SK-N-SH (cell line): ENCODE measurements at regions not wholly inside any gene's neighbourhood (a gene's known extent, or its start where the extent isn't known, plus 50 kb on each side); places are given as distances from the start of the nearest gene placed in this dataset.
"Not testable (repeated sequence)": the region's sequence is repeated elsewhere in the genome, so short reads cannot be mapped to it uniquely, and the experiment has no call there.

ENCODE experiments used
- CTCF ChIA-PET: fragments of 300-600, 350-600 bp; formaldehyde crosslinking; extraction: SDS; loops from one replicate; lab custom pipeline; 2021; lab: Yijun Ruan, JAX
- POLR2A ChIA-PET: fragments of 350-600 bp; sonication (Branson Sonifier 250); formaldehyde crosslinking; extraction: SDS; loops from one replicate; lab custom pipeline; 2020; ENCODE audit warnings: antibody characterized with exemption, inconsistent platforms; lab: Yijun Ruan, JAX
- DNase-seq: peaks from one replicate; pipeline ENCODE4 v3.0.0; 2012
- H2AFZ ChIP-seq: fragments of 200-600 bp; sonication (generic); 2 replicates; pipeline ENCODE4 v1.8.1; 2016; ENCODE audit warnings: antibody characterized with exemption, mild to moderate bottlenecking, low read depth
- H3F3A ChIP-seq: fragments of 200-600 bp; sonication (generic); replicated peaks from 2 replicates; pipeline ENCODE3; 2016; ENCODE audit warnings: antibody characterized with exemption, mild to moderate bottlenecking; ENCODE audit not compliant: insufficient read depth
- H3K27ac ChIP-seq, 2 experiments: fragments of 200-500 bp in 1 of 2; fragments of 200-600 bp in 1 of 2; sonication (Bioruptor generic) in 1 of 2; sonication (generic), shearing (Covaris generic) in 1 of 2; 2 replicates each; pipeline versions ENCODE4 v1.5.1 to v1.6.1; 2014 to 2016; ENCODE audit warnings: low read depth in 2 of 2, inconsistent platforms in 1 of 2, low read length in 1 of 2, mild to moderate bottlenecking in 1 of 2, mixed read lengths in 1 of 2
- H3K27me3 ChIP-seq: fragments of 200-600 bp; sonication (generic), shearing (Covaris generic); 2 replicates; pipeline ENCODE4 v1.6.1; 2016; ENCODE audit warnings: mixed run types; ENCODE audit not compliant: insufficient read depth
- H3K36me3 ChIP-seq, 2 experiments: fragments of 200-500 bp in 1 of 2; fragments of 200-600 bp in 1 of 2; sonication (Bioruptor generic) in 1 of 2; sonication (generic) in 1 of 2; replicated peaks in 1 of 2; 2 replicates each; pipeline versions ENCODE3 to v1.5.1; 2014 to 2016; ENCODE audit warnings: low read length in 1 of 2, mild to moderate bottlenecking in 1 of 2; ENCODE audit not compliant: insufficient read depth in 2 of 2, control insufficient read depth in 1 of 2
- H3K4me1 ChIP-seq, 2 experiments: fragments of 200-500 bp in 1 of 2; fragments of 200-600 bp in 1 of 2; sonication (Bioruptor generic) in 1 of 2; sonication (generic), shearing (Covaris generic) in 1 of 2; 2 replicates each; pipeline versions ENCODE4 v1.5.1 to v1.6.1; 2014 to 2016; ENCODE audit warnings: low read depth in 1 of 2, low read length in 1 of 2, mixed run types in 1 of 2; ENCODE audit not compliant: insufficient read depth in 2 of 2, control insufficient read depth in 1 of 2
- H3K4me2 ChIP-seq: fragments of 200-600 bp; sonication (generic), shearing (Covaris generic); 2 replicates; pipeline ENCODE4 v1.6.1; 2017; ENCODE audit warnings: mixed run types
- H3K4me3 ChIP-seq, 2 experiments: fragments of 200-500 bp in 1 of 2; fragments of 200-600 bp in 1 of 2; sonication (Bioruptor generic) in 1 of 2; sonication (generic), shearing (Covaris generic) in 1 of 2; 2 replicates each; pipeline versions ENCODE4 v1.5.1 to v1.8.1; 2014 to 2016; ENCODE audit warnings: low read depth in 2 of 2, inconsistent platforms in 1 of 2, low read length in 1 of 2, mild to moderate bottlenecking in 1 of 2, mixed read lengths in 1 of 2, moderate library complexity in 1 of 2
- H3K79me2 ChIP-seq: fragments of 200-600 bp; sonication (generic); 2 replicates; pipeline ENCODE4 v1.8.1; 2017; ENCODE audit warnings: mild to moderate bottlenecking; ENCODE audit not compliant: insufficient read depth
- H3K9ac ChIP-seq: fragments of 200-600 bp; sonication (generic); 2 replicates; pipeline ENCODE4 v1.6.1; 2017; ENCODE audit warnings: mixed run types
- H3K9me2 ChIP-seq: fragments of 200-600 bp; sonication (generic); 2 replicates; pipeline ENCODE4 v1.6.1; 2017; ENCODE audit warnings: mixed run types
- H3K9me3 ChIP-seq: fragments of 200-600 bp; sonication (generic); 2 replicates; pipeline ENCODE4 v1.6.1; 2017; ENCODE audit warnings: mixed run types, mild to moderate bottlenecking, moderate library complexity
- H4K20me1 ChIP-seq: fragments of 200-600 bp; sonication (generic); 2 replicates; pipeline ENCODE4 v1.6.1; 2017; ENCODE audit warnings: mild to moderate bottlenecking, mixed run types; ENCODE audit not compliant: insufficient read depth
- ELF1 ChIP-seq: IDR thresholded peaks from 2 replicates; pipeline ENCODE4 v1.4.0; 2012
- FOSL2 ChIP-seq: IDR thresholded peaks from 2 replicates; pipeline ENCODE4 v1.4.0; 2012; ENCODE audit warnings: low read depth, mild to moderate bottlenecking, moderate library complexity, borderline replicate concordance
- FOXM1 ChIP-seq: IDR thresholded peaks from 2 replicates; pipeline ENCODE4 v1.4.0; 2012; ENCODE audit warnings: low read depth, mild to moderate bottlenecking
- IRF3 ChIP-seq: fragments of 150-350 bp; IDR thresholded peaks from 2 replicates; pipeline ENCODE4 v1.6.1; 2016; ENCODE audit warnings: mild to moderate bottlenecking, low read depth, low read length
- JUND ChIP-seq: IDR thresholded peaks from 2 replicates; pipeline ENCODE4 v1.4.0; 2012
- MAX ChIP-seq: IDR thresholded peaks from 2 replicates; pipeline ENCODE4 v1.4.0; 2012; ENCODE audit warnings: low read depth
- MEF2A ChIP-seq: IDR thresholded peaks from 2 replicates; pipeline ENCODE4 v1.4.0; 2012; ENCODE audit warnings: low read depth, borderline replicate concordance
- NRF1 ChIP-seq: IDR thresholded peaks from 2 replicates; pipeline ENCODE4 v1.6.1; 2012; ENCODE audit warnings: low read depth, mild to moderate bottlenecking, low read length
- PBX3 ChIP-seq: IDR thresholded peaks from 2 replicates; pipeline ENCODE4; 2012
- POLR2AphosphoS5 ChIP-seq: IDR thresholded peaks from 2 replicates; pipeline ENCODE4 v1.6.1; 2012; ENCODE audit warnings: low read depth, low read length
- RAD21 ChIP-seq: IDR thresholded peaks from 2 replicates; pipeline ENCODE4 v1.6.1; 2012; ENCODE audit warnings: mild to moderate bottlenecking, low read length
- RCOR1 ChIP-seq: fragments of 150-350 bp; IDR thresholded peaks from 2 replicates; pipeline ENCODE4 v1.6.1; 2017; ENCODE audit warnings: antibody characterized with exemption, low read length
- REST ChIP-seq: IDR thresholded peaks from 2 replicates; pipeline ENCODE4 v1.6.1; 2012; ENCODE audit warnings: mild to moderate bottlenecking, low read depth, low read length, moderate library complexity
- SIN3A ChIP-seq: IDR thresholded peaks from 2 replicates; pipeline ENCODE4 v1.6.1; 2012; ENCODE audit warnings: low read depth, mild to moderate bottlenecking, low read length, moderate library complexity, borderline replicate concordance
- ZBTB33 ChIP-seq: IDR thresholded peaks from 2 replicates; pipeline ENCODE4 v1.4.0; 2012; ENCODE audit warnings: low read depth, borderline replicate concordance
- WGBS: methylation state at CpG from one replicate; pipeline ENCODE4 v1.1.6; 2017; ENCODE audit warnings: low lambda C conversion rate; 5-methylcytosine and 5-hydroxymethylcytosine counted together

GRCh38 chr4:83195269-83195668 is 80.7 kb upstream of the PLAC8 start:
- 87% methylated on average over 3 of the region's 3 CpGs for WGBS
- ChIA-PET CTCF (interaction anchor here (0.6 kb wide), 1 partner anchor 114 kb away, joined by 3 read pairs; no protein-coding TSS in a partner anchor), POLR2A (no interaction called here)
- TF ChIP-seq ZBTB33 (no peak), FOSL2 (no peak), MEF2A (no peak), REST (no peak)
- no peak for DNase-seq
- H3F3A ChIP-seq, result no peaks in the 10 kb centered on the region
- no peaks in the 10 kb centered on the region for H3K9me2 ChIP-seq
- no peaks in the 10 kb centered on the region for H3K36me3 ChIP-seq
- no peak overlapping the region for H3K4me2 ChIP-seq
- H3K9me3 ChIP-seq, result no peaks in the 10 kb centered on the region
- no peaks in the 10 kb centered on the region for H3K79me2 ChIP-seq
- H3K9ac ChIP-seq, result no peak overlapping the region
- no peaks in the 10 kb centered on the region for H4K20me1 ChIP-seq
- no peaks in the 10 kb centered on the region for H3K27me3 ChIP-seq
- no peak overlapping the region for H3K27ac ChIP-seq
- H3K4me3 ChIP-seq, result no peak overlapping the region
- H3K4me1 ChIP-seq, result no peaks in the 10 kb centered on the region
- H2AFZ ChIP-seq, result no peak overlapping the region

GRCh38 chr4:83194588-83194987 is 80.1 kb upstream of the PLAC8 start:
- H2AFZ ChIP-seq, H3K4me3 ChIP-seq, CTCF ChIA-PET: not testable (repeated sequence)

GRCh38 chr4:83192634-83193033 is 78.1 kb upstream of the PLAC8 start:
- no peak overlapping the region for H2AFZ ChIP-seq
- H3K4me2 ChIP-seq, result no peak overlapping the region
- WGBS, result 79% methylated on average over 4 of the region's 6 CpGs
- H3K9me2 ChIP-seq, result no peaks in the 10 kb centered on the region
- no peaks in the 10 kb centered on the region for H3K79me2 ChIP-seq
- no peaks in the 10 kb centered on the region for H3K27me3 ChIP-seq
- H3F3A ChIP-seq, result no peaks in the 10 kb centered on the region
- no peaks in the 10 kb centered on the region for H4K20me1 ChIP-seq
- H3K4me1 ChIP-seq, result no peaks in the 10 kb centered on the region
- DNase-seq, result no peak
- no peak overlapping the region for H3K4me3 ChIP-seq
- no peaks in the 10 kb centered on the region for H3K9me3 ChIP-seq
- no peak overlapping the region for H3K9ac ChIP-seq
- no peaks in the 10 kb centered on the region for H3K36me3 ChIP-seq
- POLR2A ChIA-PET, result no interaction called here
- TF ChIP-seq SIN3A, result no peak
- no peak for TF ChIP-seq PBX3
- TF ChIP-seq NRF1, result no peak
- no peak for TF ChIP-seq MEF2A
- TF ChIP-seq IRF3, result no peak
- TF ChIP-seq JUND, result no peak
- TF ChIP-seq POLR2AphosphoS5, result no peak
- TF ChIP-seq ELF1, result no peak
- no peak for TF ChIP-seq MAX
- TF ChIP-seq FOSL2, result no peak
- no peak for TF ChIP-seq RCOR1
- no peak for TF ChIP-seq FOXM1
- no peak for TF ChIP-seq RAD21
- CTCF ChIA-PET, result interaction anchor here (1.2 kb wide), 1 partner anchor 68 kb away, joined by 4 read pairs; no protein-coding TSS in a partner anchor
- H3K27ac ChIP-seq, result no peak overlapping the region

More at GRCh38 chr4:83194588-83194987, 80.1 kb upstream of the PLAC8 start:
- H3K27ac ChIP-seq, H3K9me2 ChIP-seq, H4K20me1 ChIP-seq, H3K27me3 ChIP-seq, H3K4me2 ChIP-seq, DNase-seq, H3K9ac ChIP-seq, H3K4me1 ChIP-seq, POLR2A ChIA-PET, H3K36me3 ChIP-seq, H3F3A ChIP-seq, H3K79me2 ChIP-seq, H3K9me3 ChIP-seq: not testable (repeated sequence)
- 55% methylated on average over 7 of the region's 7 CpGs for WGBS
